ENCODE measurements at regions not wholly inside any gene's neighbourhood (a gene's known extent, or its start where the extent isn't known, plus 50 kb on each side); places are given as distances from the start of the nearest gene placed in this dataset.
"Not testable (repeated sequence)": the region's sequence is repeated elsewhere in the genome, so short reads cannot be mapped to it uniquely, and the experiment has no call there.

DNA sequence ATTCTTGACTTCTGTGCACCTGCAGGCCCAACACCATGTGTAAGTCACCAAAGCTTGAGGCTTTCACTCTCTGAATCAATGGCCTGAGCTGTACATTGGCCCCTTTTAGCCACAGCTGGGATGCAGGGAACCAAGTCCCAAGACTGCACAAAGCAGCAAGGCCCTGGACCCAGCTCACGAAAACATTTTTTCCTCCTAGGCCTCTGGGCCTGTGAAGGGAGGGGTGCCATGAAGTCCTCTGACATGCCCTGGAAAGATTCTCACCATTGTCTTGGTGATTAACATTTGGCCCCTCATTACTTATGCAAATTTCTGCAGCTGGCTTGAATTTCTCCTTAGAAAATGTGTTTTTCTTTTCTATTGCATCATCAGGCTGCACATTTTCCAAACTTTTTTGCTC is 398.6 kb downstream of the DMRTA1 start:
- TF ChIP-seq CTCF, EP300 (IDR thresholded peaks at IDR 0.05): not testable (repeated sequence)

All from esophagus muscularis mucosa (tissue), 3 donors.